NCI-H2196 treated with DMSO at 0.1 percent for 48 hours (cell line): ENCODE measurements at regions not wholly inside any gene's neighbourhood (a gene's known extent, or its start where the extent isn't known, plus 50 kb on each side); places are given as distances from the start of the nearest gene placed in this dataset.

Experiments used
- DNase-seq: peaks from one replicate; lab custom pipeline; 2025; ENCODE audit not compliant: unreplicated experiment; lab: John Stamatoyannopoulos, UW

- DNase-seq = no peak
These were observed 108.8 kb upstream of the RFLNA start for GRCh38 chr12:124185971-124186686.

GRCh38 chr12:124188084-124188483, 106.8 kb upstream of the RFLNA start:
- no peak for DNase-seq

- DNase-seq = no peak
These were observed 106.1 kb upstream of the RFLNA start for GRCh38 chr12:124188561-124189405.

GRCh38 chr12:124190312-124191023, 104.4 kb upstream of the RFLNA start:
- no peak for DNase-seq

GRCh38 chr12:124191024-124191359, 103.9 kb upstream of the RFLNA start:
- DNase-seq = no peak

GRCh38 chr12:124191966-124192365, 102.9 kb upstream of the RFLNA start:
- DNase-seq = no peak

GRCh38 chr12:124194264-124194892, 100.5 kb upstream of the RFLNA start:
- DNase-seq = no peak

GRCh38 chr12:124194893-124195566, 99.9 kb upstream of the RFLNA start:
- no peak for DNase-seq

- no peak for DNase-seq
These were observed 99.3 kb upstream of the RFLNA start for GRCh38 chr12:124195567-124195942.

- no peak for DNase-seq
These were observed 98.7 kb upstream of the RFLNA start for GRCh38 chr12:124196236-124196635.

- DNase-seq = no peak
These were observed 93.6 kb upstream of the RFLNA start for GRCh38 chr12:124201248-124201647.

GRCh38 chr12:124203176-124203575, 91.7 kb upstream of the RFLNA start:
- DNase-seq = no peak

GRCh38 chr12:124205405-124205804, 89.5 kb upstream of the RFLNA start:
- DNase-seq = no peak

- DNase-seq = no peak
These were observed 87.8 kb upstream of the RFLNA start for GRCh38 chr12:124207049-124207448.

- no peak for DNase-seq
These were observed 87.3 kb upstream of the RFLNA start for GRCh38 chr12:124207617-124208016.

- DNase-seq = no peak
These were observed 86.4 kb upstream of the RFLNA start for GRCh38 chr12:124208489-124208888.

GRCh38 chr12:124210991-124211577, 83.8 kb upstream of the RFLNA start:
- DNase-seq = no peak

GRCh38 chr12:124211753-124212152, 83.1 kb upstream of the RFLNA start:
- DNase-seq = no peak

GRCh38 chr12:124213666-124214347, 81.1 kb upstream of the RFLNA start:
- no peak for DNase-seq

- no peak for DNase-seq
These were observed 80.3 kb upstream of the RFLNA start for GRCh38 chr12:124214574-124214973.
